ENCODE measurements at regions not wholly inside any gene's neighbourhood (a gene's known extent, or its start where the extent isn't known, plus 50 kb on each side); places are given as distances from the start of the nearest gene placed in this dataset.

GRCh38 chr6:9623985-9624384 is 790.9 kb downstream of the TFAP2A start:
- Histone ChIP-seq H3K4me3 (no peak overlapping the region), H3K27ac (no peak overlapping the region), H3K36me3 (no peaks in the 10 kb centered on the region), H3K27me3 (no peaks in the 10 kb centered on the region), H3K9me3 (no peaks in the 10 kb centered on the region), H3K4me1 (no peaks in the 10 kb centered on the region)
- no peak for TF ChIP-seq POLR2A (IDR thresholded peaks at IDR 0.05)
- TF ChIP-seq, protein P1, sequence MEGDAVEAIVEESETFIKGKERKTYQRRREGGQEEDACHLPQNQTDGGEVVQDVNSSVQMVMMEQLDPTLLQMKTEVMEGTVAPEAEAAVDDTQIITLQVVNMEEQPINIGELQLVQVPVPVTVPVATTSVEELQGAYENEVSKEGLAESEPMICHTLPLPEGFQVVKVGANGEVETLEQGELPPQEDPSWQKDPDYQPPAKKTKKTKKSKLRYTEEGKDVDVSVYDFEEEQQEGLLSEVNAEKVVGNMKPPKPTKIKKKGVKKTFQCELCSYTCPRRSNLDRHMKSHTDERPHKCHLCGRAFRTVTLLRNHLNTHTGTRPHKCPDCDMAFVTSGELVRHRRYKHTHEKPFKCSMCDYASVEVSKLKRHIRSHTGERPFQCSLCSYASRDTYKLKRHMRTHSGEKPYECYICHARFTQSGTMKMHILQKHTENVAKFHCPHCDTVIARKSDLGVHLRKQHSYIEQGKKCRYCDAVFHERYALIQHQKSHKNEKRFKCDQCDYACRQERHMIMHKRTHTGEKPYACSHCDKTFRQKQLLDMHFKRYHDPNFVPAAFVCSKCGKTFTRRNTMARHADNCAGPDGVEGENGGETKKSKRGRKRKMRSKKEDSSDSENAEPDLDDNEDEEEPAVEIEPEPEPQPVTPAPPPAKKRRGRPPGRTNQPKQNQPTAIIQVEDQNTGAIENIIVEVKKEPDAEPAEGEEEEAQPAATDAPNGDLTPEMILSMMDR (IDR thresholded peaks at IDR 0.05): no peak
- no peak for DNase-seq
- intact Hi-C loops (cut with DNase I; ENCODE audit: low total_unique reads): no loop called here

DNA sequence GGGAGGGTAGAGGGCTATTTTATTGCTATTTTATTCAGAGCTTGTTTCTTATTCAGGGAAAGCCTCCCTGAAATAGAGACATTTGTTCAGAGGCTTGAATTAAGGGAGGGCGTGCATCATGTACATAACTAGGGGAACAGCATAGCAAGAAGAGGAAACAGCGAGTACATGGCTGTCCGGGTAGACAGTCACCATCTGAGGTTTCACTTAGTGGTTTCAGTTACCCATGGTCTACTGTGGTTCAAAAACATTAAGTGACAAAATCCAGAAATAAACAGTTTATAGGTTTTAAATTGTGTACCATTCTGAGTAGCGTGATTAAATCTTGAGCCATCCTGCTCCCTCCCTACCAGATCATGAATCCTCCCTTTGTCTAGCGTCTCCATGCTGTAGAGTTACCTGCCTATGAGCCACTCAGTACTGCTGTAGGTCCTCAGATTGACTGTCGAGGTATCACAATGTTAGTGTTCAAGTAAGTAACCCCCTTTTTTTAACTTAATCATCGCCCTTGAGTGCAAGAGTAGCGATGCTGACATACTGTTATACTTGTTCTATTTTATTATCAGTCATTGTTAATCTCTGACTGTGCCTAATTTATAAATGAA is 791.5 kb downstream of the TFAP2A start:
- intact Hi-C loops (cut with DNase I; ENCODE audit: low total_unique reads): no loop called here
- no peaks in the 10 kb centered on the region for H3K4me1 ChIP-seq
- TF ChIP-seq POLR2A (IDR thresholded peaks at IDR 0.05): no peak
- TF ChIP-seq, protein P1 (IDR thresholded peaks at IDR 0.05): no peak

DNA sequence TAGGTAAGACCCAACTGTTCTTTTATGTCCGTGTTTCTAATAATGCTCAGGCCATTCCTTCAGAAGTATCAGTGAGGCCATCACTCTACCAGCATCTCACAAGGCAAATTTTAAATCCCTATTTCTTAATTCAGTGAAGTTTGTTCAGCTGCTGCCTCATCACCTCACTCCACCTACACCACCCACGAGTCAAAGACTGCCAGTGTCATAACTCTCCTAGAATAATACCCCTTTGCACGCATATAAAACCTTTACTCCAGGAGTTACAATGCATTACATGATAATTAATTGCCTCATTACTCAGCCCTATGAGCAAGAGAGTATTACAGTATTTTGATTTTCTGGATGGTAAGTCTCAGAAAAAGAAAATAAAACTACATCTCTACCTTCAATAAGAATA is 793.6 kb downstream of the TFAP2A start:
- Histone ChIP-seq H3K4me3 (no peak overlapping the region), H3K36me3 (no peaks in the 10 kb centered on the region), H3K27ac (no peak overlapping the region), H3K27me3 (no peaks in the 10 kb centered on the region), H3K9me3 (no peaks in the 10 kb centered on the region), H3K4me1 (no peaks in the 10 kb centered on the region)
- DNase-seq: no peak
- intact Hi-C loops (cut with DNase I; ENCODE audit: low total_unique reads): no loop called here
- TF ChIP-seq POLR2A (IDR thresholded peaks at IDR 0.05): no peak
- TF ChIP-seq, protein P1 (IDR thresholded peaks at IDR 0.05): no peak

More for the DNA sequence above, 791.5 kb downstream of the TFAP2A start:
- no peak overlapping the region for H3K4me3 ChIP-seq
- no peaks in the 10 kb centered on the region for H3K9me3 ChIP-seq
- H3K36me3 ChIP-seq: no peaks in the 10 kb centered on the region
- no peak overlapping the region for H3K27ac ChIP-seq
- H3K27me3 ChIP-seq: no peaks in the 10 kb centered on the region
- DNase-seq: no peak

DNA sequence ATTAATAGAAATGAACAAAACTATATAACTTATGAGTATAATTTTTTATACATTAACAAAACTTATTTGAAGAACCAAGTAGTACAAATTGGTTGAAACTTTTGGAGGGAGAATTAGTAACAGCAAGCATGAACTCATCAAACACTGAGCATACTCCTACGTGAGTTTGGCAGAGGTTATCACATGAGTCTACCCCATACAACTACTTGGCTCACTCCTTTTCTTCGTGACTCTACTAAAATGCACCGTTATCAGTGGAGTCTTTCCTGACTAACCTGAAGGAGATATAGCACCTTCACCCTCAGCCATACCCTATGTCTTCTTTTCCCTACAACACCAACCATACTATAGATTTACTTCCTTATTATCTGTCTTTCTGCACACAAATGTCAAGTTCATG is 794.2 kb downstream of the TFAP2A start:
- Histone ChIP-seq H3K36me3 (no peaks in the 10 kb centered on the region), H3K4me1 (no peaks in the 10 kb centered on the region), H3K4me3 (no peak overlapping the region), H3K9me3 (no peaks in the 10 kb centered on the region), H3K27ac (no peak overlapping the region), H3K27me3 (no peaks in the 10 kb centered on the region)
- TF ChIP-seq, protein P1 (IDR thresholded peaks at IDR 0.05): no peak
- TF ChIP-seq POLR2A (IDR thresholded peaks at IDR 0.05): no peak
- no peak for DNase-seq
- intact Hi-C loops (cut with DNase I; ENCODE audit: low total_unique reads): no loop called here

GRCh38 chr6:9620263-9620662 is 794.6 kb downstream of the TFAP2A start:
- DNase-seq: no peak
- Histone ChIP-seq H3K4me3 (no peak overlapping the region), H3K9me3 (no peaks in the 10 kb centered on the region), H3K27me3 (no peaks in the 10 kb centered on the region), H3K27ac (no peak overlapping the region), H3K4me1 (no peaks in the 10 kb centered on the region), H3K36me3 (no peaks in the 10 kb centered on the region)
- intact Hi-C loops (cut with DNase I; ENCODE audit: low total_unique reads): no loop called here
- TF ChIP-seq POLR2A (IDR thresholded peaks at IDR 0.05): no peak
- TF ChIP-seq, protein P1 (IDR thresholded peaks at IDR 0.05): no peak

Measured in uterus (tissue), 3 donors.